NCI-H774 (cell line): ENCODE measurements at regions not wholly inside any gene's neighbourhood (a gene's known extent, or its start where the extent isn't known, plus 50 kb on each side); places are given as distances from the start of the nearest gene placed in this dataset.

ENCODE experiments used
- DNase-seq: peaks from one replicate; lab custom pipeline; 2025; lab: John Stamatoyannopoulos, UW

GRCh38 chr22:27144321-27144720, 486.9 kb downstream of the MIAT start:
- no peak for DNase-seq

GRCh38 chr22:27146866-27147633, 489.7 kb downstream of the MIAT start:
- no peak for DNase-seq

GRCh38 chr22:27148055-27148454, 490.7 kb downstream of the MIAT start:
- no peak for DNase-seq

- DNase-seq, result no peak
Observed at GRCh38 chr22:27148886-27149470, 491.6 kb downstream of the MIAT start.

GRCh38 chr22:27149921-27150543, 492.6 kb downstream of the MIAT start:
- no peak for DNase-seq

GRCh38 chr22:27150544-27150941, 493.2 kb downstream of the MIAT start:
- DNase-seq, result no peak

- DNase-seq, result no peak
Observed at GRCh38 chr22:27151407-27151806, 494.0 kb downstream of the MIAT start.

- no peak for DNase-seq
Observed at GRCh38 chr22:27152033-27152432, 494.6 kb downstream of the MIAT start.

- no peak for DNase-seq
Observed at GRCh38 chr22:27152883-27153282, 495.5 kb downstream of the MIAT start.

GRCh38 chr22:27153386-27153785, 496.0 kb downstream of the MIAT start:
- no peak for DNase-seq

- DNase-seq, result no peak
Observed at GRCh38 chr22:27154717-27155116, 497.3 kb downstream of the MIAT start.

GRCh38 chr22:27156821-27157489, 499.6 kb downstream of the MIAT start:
- no peak for DNase-seq

- DNase-seq, result no peak
Observed at GRCh38 chr22:27157666-27158370, 500.4 kb downstream of the MIAT start.

GRCh38 chr22:27159016-27159415, 501.6 kb downstream of the MIAT start:
- DNase-seq, result no peak

GRCh38 chr22:27159716-27160295, 502.4 kb downstream of the MIAT start:
- DNase-seq, result no peak

GRCh38 chr22:27163162-27164137, 506.1 kb downstream of the MIAT start:
- DNase-seq, result no peak

GRCh38 chr22:27164781-27165503, 507.6 kb downstream of the MIAT start:
- DNase-seq, result no peak

GRCh38 chr22:27168681-27169080, 511.3 kb downstream of the MIAT start:
- DNase-seq, result no peak

- no peak for DNase-seq
Observed at GRCh38 chr22:27170491-27170890, 513.1 kb downstream of the MIAT start.

GRCh38 chr22:27171212-27171611, 513.8 kb downstream of the MIAT start:
- no peak for DNase-seq
